Liver (tissue), 8 donors: ENCODE measurements at regions not wholly inside any gene's neighbourhood (a gene's known extent, or its start where the extent isn't known, plus 50 kb on each side); places are given as distances from the start of the nearest gene placed in this dataset.

Experiments used
- DNase-seq: peaks from one replicate; pipeline ENCODE4 v3.0.0-alpha.2; 2017; ENCODE audit warnings: low spot score
- H3K27ac ChIP-seq, 2 donors: one replicate each; pipeline ENCODE4 v1.7.0; 2013; ENCODE audit warnings: inconsistent platforms in 2 of 2, low read length in 2 of 2, control low read depth in 1 of 2, low read depth in 1 of 2, mild to moderate bottlenecking in 1 of 2
- H3K27me3 ChIP-seq, 4 donors: one replicate each; pipeline versions ENCODE4 v1.6.1 to v1.7.0; 2013; ENCODE audit warnings: low read length in 3 of 4, inconsistent platforms in 1 of 4, mild to moderate bottlenecking in 1 of 4, moderate library complexity in 1 of 4; ENCODE audit not compliant: control insufficient read depth in 4 of 4, insufficient read depth in 4 of 4
- H3K36me3 ChIP-seq, 4 donors: one replicate each; pipeline versions ENCODE4 v1.6.1 to v1.7.0; 2013; ENCODE audit warnings: low read length in 3 of 4, mild to moderate bottlenecking in 3 of 4, low read depth in 1 of 4, moderate library complexity in 1 of 4; ENCODE audit not compliant: control insufficient read depth in 4 of 4, insufficient read depth in 3 of 4
- H3K4me1 ChIP-seq, 4 donors: one replicate each; pipeline versions ENCODE4 v1.6.1 to v1.7.0; 2013; ENCODE audit warnings: low read length in 3 of 4, mild to moderate bottlenecking in 3 of 4, moderate library complexity in 1 of 4; ENCODE audit not compliant: control insufficient read depth in 4 of 4, insufficient read depth in 4 of 4
- H3K4me3 ChIP-seq, 3 donors: one replicate each; pipeline versions ENCODE4 v1.6.1 to v1.7.0; 2013; ENCODE audit warnings: low read length in 3 of 3, control low read depth in 1 of 3, low read depth in 1 of 3, mild to moderate bottlenecking in 1 of 3
- H3K9ac ChIP-seq, 2 donors: one replicate each; pipeline ENCODE4 v1.7.0; 2013; ENCODE audit warnings: low read length in 2 of 2, mild to moderate bottlenecking in 2 of 2, moderate library complexity in 2 of 2, control low read depth in 1 of 2, low read depth in 1 of 2
- H3K9me3 ChIP-seq, 4 donors: one replicate each; pipeline versions ENCODE4 v1.6.1 to v1.7.0; 2013; ENCODE audit warnings: low read length in 3 of 4; ENCODE audit not compliant: control insufficient read depth in 4 of 4
- CTCF ChIP-seq: fragments of 150-350 bp; IDR thresholded peaks from 2 replicates; pipeline ENCODE4 v1.5.1; 2017; ENCODE audit warnings: improper control_type of control experiment, low read depth, low read length; ENCODE audit not compliant: missing input control
- FOXA1 ChIP-seq: IDR thresholded peaks from 2 replicates; pipeline ENCODE4 v1.6.1; 2016; ENCODE audit warnings: antibody characterized with exemption
- GABPA ChIP-seq, 2 donors: IDR thresholded peaks in 1 of 2; conservative IDR thresholded peaks in 1 of 2; 2 replicates each; pipeline ENCODE4 v1.6.1; 2016; ENCODE audit warnings: antibody characterized with exemption in 2 of 2, mild to moderate bottlenecking in 1 of 2, moderate library complexity in 1 of 2
- HNF4A ChIP-seq, 2 donors: conservative IDR thresholded peaks; 2 replicates each; pipeline ENCODE4 v1.6.1; 2016; ENCODE audit warnings: antibody characterized with exemption in 2 of 2, mild to moderate bottlenecking in 2 of 2
- HNF4G ChIP-seq: IDR thresholded peaks from 2 replicates; pipeline ENCODE4 v1.6.1; 2016; ENCODE audit warnings: antibody characterized with exemption
- JUND ChIP-seq, 2 donors: IDR thresholded peaks; 2 replicates each; pipeline ENCODE4 v1.6.1; 2016; ENCODE audit warnings: antibody characterized with exemption in 2 of 2
- MAX ChIP-seq: IDR thresholded peaks from 2 replicates; pipeline ENCODE4 v1.6.1; 2016; ENCODE audit warnings: antibody characterized with exemption
- NR2F2 ChIP-seq: IDR thresholded peaks from 2 replicates; pipeline ENCODE4 v1.6.1; 2016; ENCODE audit warnings: antibody characterized with exemption
- RAD21 ChIP-seq, 2 donors: IDR thresholded peaks; 2 replicates each; pipeline ENCODE4 v1.6.1; 2016; ENCODE audit warnings: antibody characterized with exemption in 2 of 2, mild to moderate bottlenecking in 2 of 2
- RXRA ChIP-seq, 2 donors: IDR thresholded peaks; 2 replicates each; pipeline ENCODE4 v1.6.1; 2017 to 2018; ENCODE audit warnings: antibody characterized with exemption in 2 of 2, mild to moderate bottlenecking in 1 of 2
- SP1 ChIP-seq: IDR thresholded peaks from 2 replicates; pipeline ENCODE4 v1.6.1; 2018; ENCODE audit warnings: antibody characterized with exemption, mild to moderate bottlenecking
- TAF1 ChIP-seq: conservative IDR thresholded peaks from 2 replicates; pipeline ENCODE4 v1.6.1; 2016; ENCODE audit warnings: antibody characterized with exemption, mild to moderate bottlenecking
- YY1 ChIP-seq: IDR thresholded peaks from 2 replicates; pipeline ENCODE4 v1.6.1; 2016; ENCODE audit warnings: antibody characterized with exemption, mild to moderate bottlenecking
- ZBTB33 ChIP-seq: IDR thresholded peaks from 2 replicates; pipeline ENCODE4 v1.6.1; 2016; ENCODE audit warnings: antibody characterized with exemption
- WGBS: extraction: QIAGEN DNeasy Blood & Tissue Kit; methylation state at CpG from one replicate; pipeline ENCODE4 v1.1.7; 2013; 5-methylcytosine and 5-hydroxymethylcytosine counted together
- TF ChIP-seq, protein P1 (sequence below): IDR thresholded peaks from 2 replicates; pipeline ENCODE4 v1.6.1; 2016; ENCODE audit warnings: antibody characterized with exemption
- TF ChIP-seq, protein P2 (sequence below): IDR thresholded peaks from 2 replicates; pipeline ENCODE4 v1.6.1; 2016; ENCODE audit warnings: antibody characterized with exemption, mild to moderate bottlenecking
- donor health status: healthy.
- donor health status: healthy.
- donor health status: healthy.
- donor health status: healthy.
- donor health status: healthy.

GRCh38 chr11:104774578-104774977, 123.7 kb downstream of the CASP12 start:
- DNase-seq = no peak
- Histone ChIP-seq H3K4me1 (no peaks in the 10 kb centered on the region), H3K9me3 (no peaks in the 10 kb centered on the region), H3K27ac (no peak overlapping the region), H3K9ac (no peak overlapping the region), H3K4me3 (no peak overlapping the region), H3K27me3 (no peaks in the 10 kb centered on the region), H3K36me3 (no peaks in the 10 kb centered on the region)
- no peak for TF ChIP-seq JUND (IDR thresholded peaks at IDR 0.05)
- TF ChIP-seq NR2F2 = no peak
- TF ChIP-seq HNF4G = no peak
- TF ChIP-seq FOXA1 = no peak
- no peak for TF ChIP-seq GABPA (IDR thresholded peaks at IDR 0.05 in 1 of 2, conservative IDR thresholded peaks at IDR 0.05 in 1 of 2)
- TF ChIP-seq, protein P1, sequence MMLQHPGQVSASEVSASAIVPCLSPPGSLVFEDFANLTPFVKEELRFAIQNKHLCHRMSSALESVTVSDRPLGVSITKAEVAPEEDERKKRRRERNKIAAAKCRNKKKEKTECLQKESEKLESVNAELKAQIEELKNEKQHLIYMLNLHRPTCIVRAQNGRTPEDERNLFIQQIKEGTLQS = no peak
- no peak for TF ChIP-seq CTCF
- no peak for TF ChIP-seq RXRA (IDR thresholded peaks at IDR 0.05)
- TF ChIP-seq RAD21 (IDR thresholded peaks at IDR 0.05) = no peak
- no peak for TF ChIP-seq ZBTB33
- TF ChIP-seq SP1 = no peak
- TF ChIP-seq YY1 = no peak
- no peak for TF ChIP-seq HNF4A (conservative IDR thresholded peaks at IDR 0.05)
- TF ChIP-seq MAX = no peak
- 62% methylated on average over 2 of the region's 2 CpGs for WGBS

- TF ChIP-seq NR2F2 (no peak), CTCF (no peak), ZBTB33 (no peak), TAF1 (no peak), RXRA (IDR thresholded peaks at IDR 0.05) (no peak)
- TF ChIP-seq, protein P2, sequence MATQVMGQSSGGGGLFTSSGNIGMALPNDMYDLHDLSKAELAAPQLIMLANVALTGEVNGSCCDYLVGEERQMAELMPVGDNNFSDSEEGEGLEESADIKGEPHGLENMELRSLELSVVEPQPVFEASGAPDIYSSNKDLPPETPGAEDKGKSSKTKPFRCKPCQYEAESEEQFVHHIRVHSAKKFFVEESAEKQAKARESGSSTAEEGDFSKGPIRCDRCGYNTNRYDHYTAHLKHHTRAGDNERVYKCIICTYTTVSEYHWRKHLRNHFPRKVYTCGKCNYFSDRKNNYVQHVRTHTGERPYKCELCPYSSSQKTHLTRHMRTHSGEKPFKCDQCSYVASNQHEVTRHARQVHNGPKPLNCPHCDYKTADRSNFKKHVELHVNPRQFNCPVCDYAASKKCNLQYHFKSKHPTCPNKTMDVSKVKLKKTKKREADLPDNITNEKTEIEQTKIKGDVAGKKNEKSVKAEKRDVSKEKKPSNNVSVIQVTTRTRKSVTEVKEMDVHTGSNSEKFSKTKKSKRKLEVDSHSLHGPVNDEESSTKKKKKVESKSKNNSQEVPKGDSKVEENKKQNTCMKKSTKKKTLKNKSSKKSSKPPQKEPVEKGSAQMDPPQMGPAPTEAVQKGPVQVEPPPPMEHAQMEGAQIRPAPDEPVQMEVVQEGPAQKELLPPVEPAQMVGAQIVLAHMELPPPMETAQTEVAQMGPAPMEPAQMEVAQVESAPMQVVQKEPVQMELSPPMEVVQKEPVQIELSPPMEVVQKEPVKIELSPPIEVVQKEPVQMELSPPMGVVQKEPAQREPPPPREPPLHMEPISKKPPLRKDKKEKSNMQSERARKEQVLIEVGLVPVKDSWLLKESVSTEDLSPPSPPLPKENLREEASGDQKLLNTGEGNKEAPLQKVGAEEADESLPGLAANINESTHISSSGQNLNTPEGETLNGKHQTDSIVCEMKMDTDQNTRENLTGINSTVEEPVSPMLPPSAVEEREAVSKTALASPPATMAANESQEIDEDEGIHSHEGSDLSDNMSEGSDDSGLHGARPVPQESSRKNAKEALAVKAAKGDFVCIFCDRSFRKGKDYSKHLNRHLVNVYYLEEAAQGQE = no peak
- 54% methylated on average over 6 of the region's 6 CpGs for WGBS
- Histone ChIP-seq H3K9me3 (no peaks in the 10 kb centered on the region), H3K27me3 (no peaks in the 10 kb centered on the region), H3K27ac (no peak overlapping the region), H3K4me3 (no peak overlapping the region), H3K4me1 (no peaks in the 10 kb centered on the region), H3K9ac (no peak overlapping the region), H3K36me3 (no peaks in the 10 kb centered on the region)
- DNase-seq = no peak
Observed at GRCh38 chr11:104772806-104773241, 125.4 kb downstream of the CASP12 start.
